ENCODE measurements at regions not wholly inside any gene's neighbourhood (a gene's known extent, or its start where the extent isn't known, plus 50 kb on each side); places are given as distances from the start of the nearest gene placed in this dataset.

GRCh38 chr1:68320349-68320748 lies 88.0 kb upstream of the WLS start:
- intact Hi-C loops (cut with DNase I) = loop anchor here (2.0 to 10.0 kb wide), 4 partner anchors 196 to 203 kb away; no protein-coding TSS in a partner anchor
- 79% methylated on average over 4 of the region's 4 CpGs for WGBS
- DNase-seq (no peak), ATAC-seq (no peak)
- H3K9me3 ChIP-seq (ENCODE audit: control insufficient read depth, low read length) = no peaks in the 10 kb centered on the region
- H3K4me1 ChIP-seq (ENCODE audit: control insufficient read depth, insufficient read depth, low read length) = no peaks in the 10 kb centered on the region
- no peaks in the 10 kb centered on the region for H3K27me3 ChIP-seq (ENCODE audit: control insufficient read depth, insufficient read depth)
- no peak overlapping the region for H3K27ac ChIP-seq (ENCODE audit: low read length)
- H3K4me3 ChIP-seq (ENCODE audit: low read length) = no peak overlapping the region

GRCh38 chr1:68319907-68320306 lies 87.6 kb upstream of the WLS start:
- intact Hi-C loops (cut with DNase I) = loop anchor here (2.0 to 10.0 kb wide), 5 partner anchors 85 to 203 kb away; partner anchors contain the start of gene WLS (in 1 of the 4)

DNA sequence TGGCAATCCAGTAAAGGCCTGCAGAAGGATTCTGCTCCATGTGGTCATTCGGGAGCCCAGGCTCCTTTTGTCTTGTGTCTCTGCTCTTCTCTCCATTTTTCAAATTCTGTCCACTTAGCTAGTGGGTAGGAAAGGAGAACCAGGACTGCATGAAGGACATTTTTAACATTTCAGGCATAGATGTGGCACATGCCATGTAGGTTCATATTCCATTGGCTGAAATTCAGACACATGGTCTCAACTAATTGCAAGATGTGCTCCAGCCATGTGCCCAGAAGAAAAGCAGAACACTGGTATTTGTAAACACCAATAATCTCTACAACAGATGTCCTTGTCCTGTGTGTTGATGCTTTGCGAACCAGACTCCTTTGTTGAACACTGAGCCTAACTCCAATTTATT lies 85.2 kb upstream of the WLS start:
- Histone ChIP-seq H3K9me3 (ENCODE audit: control insufficient read depth, low read length) (no peaks in the 10 kb centered on the region), H3K4me3 (ENCODE audit: low read length) (no peak overlapping the region), H3K4me1 (ENCODE audit: control insufficient read depth, insufficient read depth, low read length) (peaks cover 5% of the 10 kb centered on the region), H3K27ac (ENCODE audit: low read length) (no peak overlapping the region), H3K27me3 (ENCODE audit: control insufficient read depth, insufficient read depth) (no peaks in the 10 kb centered on the region)
- DNase-seq (no peak), ATAC-seq (no peak)
- WGBS = 96% methylated on average over 2 of the region's 2 CpGs
- intact Hi-C loops (cut with DNase I) = loop anchor here in 1 of 4 donors (10.0 kb wide), 1 partner anchor 83 kb away; the partner anchor contains the start of gene WLS

More at GRCh38 chr1:68319907-68320306, 87.6 kb upstream of the WLS start:
- Histone ChIP-seq H3K27me3 (ENCODE audit: control insufficient read depth, insufficient read depth) (no peaks in the 10 kb centered on the region), H3K9me3 (ENCODE audit: control insufficient read depth, low read length) (no peaks in the 10 kb centered on the region), H3K4me3 (ENCODE audit: low read length) (no peak overlapping the region), H3K27ac (ENCODE audit: low read length) (no peak overlapping the region), H3K4me1 (ENCODE audit: control insufficient read depth, insufficient read depth, low read length) (no peaks in the 10 kb centered on the region)
- no peak for DNase-seq
- WGBS = 59% methylated on average over 5 of the region's 5 CpGs
- ATAC-seq = no peak

GRCh38 chr1:68314151-68314780 lies 81.9 kb upstream of the WLS start:
- peaks cover 5% of the 10 kb centered on the region for H3K4me1 ChIP-seq (ENCODE audit: control insufficient read depth, insufficient read depth, low read length)
- ATAC-seq (peak in 1 of 2 donors; percentile 47), DNase-seq (no peak)
- intact Hi-C loops (cut with DNase I) = loop anchor here in 1 of 4 donors (10.0 kb wide), 1 partner anchor 79 kb away; the partner anchor contains the start of gene WLS
- no peaks in the 10 kb centered on the region for H3K27me3 ChIP-seq (ENCODE audit: control insufficient read depth, insufficient read depth)
- H3K4me3 ChIP-seq (ENCODE audit: low read length) = no peak overlapping the region
- no peaks in the 10 kb centered on the region for H3K9me3 ChIP-seq (ENCODE audit: control insufficient read depth, low read length)
- H3K27ac ChIP-seq (ENCODE audit: low read length) = no peak overlapping the region
- 41% methylated on average over 3 of the region's 3 CpGs for WGBS

GRCh38 chr1:68313735-68314134 lies 81.4 kb upstream of the WLS start:
- DNase-seq = no peak
- no peak for ATAC-seq
- no peak overlapping the region for H3K27ac ChIP-seq (ENCODE audit: low read length)
- no peak overlapping the region for H3K4me3 ChIP-seq (ENCODE audit: low read length)
- 20% methylated on average over 4 of the region's 4 CpGs for WGBS
- no peaks in the 10 kb centered on the region for H3K9me3 ChIP-seq (ENCODE audit: control insufficient read depth, low read length)
- intact Hi-C loops (cut with DNase I) = loop anchor here in 1 of 4 donors (10.0 kb wide), 1 partner anchor 79 kb away; the partner anchor contains the start of gene WLS
- H3K27me3 ChIP-seq (ENCODE audit: control insufficient read depth, insufficient read depth) = no peaks in the 10 kb centered on the region
- H3K4me1 ChIP-seq (ENCODE audit: control insufficient read depth, insufficient read depth, low read length) = peaks cover 5% of the 10 kb centered on the region

DNA sequence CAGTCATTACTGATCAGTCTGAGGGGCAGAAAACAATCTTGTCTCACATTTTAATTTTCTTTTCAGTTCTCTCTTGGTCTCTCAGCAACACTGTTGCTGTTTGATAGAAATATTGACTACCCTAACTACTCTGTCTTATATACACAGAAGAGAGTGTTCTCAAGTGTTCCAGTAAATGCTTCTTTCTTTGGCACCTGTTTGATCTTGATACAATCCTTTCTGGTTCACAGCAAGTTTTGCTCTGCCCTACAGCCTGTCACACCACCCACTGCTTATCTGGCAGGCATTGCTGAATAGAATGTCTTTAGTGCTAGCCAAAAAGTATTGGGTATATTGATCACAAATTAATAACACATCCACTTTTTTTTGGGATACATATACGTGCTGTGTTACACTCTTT lies 75.7 kb upstream of the WLS start:
- intact Hi-C loops (cut with DNase I) = loop anchor here in 1 of 4 donors (10.0 kb wide), 1 partner anchor 73 kb away; the partner anchor contains the start of gene WLS
- 79% methylated on average over 1 of the region's 1 CpG for WGBS
- DNase-seq = no peak

DNA sequence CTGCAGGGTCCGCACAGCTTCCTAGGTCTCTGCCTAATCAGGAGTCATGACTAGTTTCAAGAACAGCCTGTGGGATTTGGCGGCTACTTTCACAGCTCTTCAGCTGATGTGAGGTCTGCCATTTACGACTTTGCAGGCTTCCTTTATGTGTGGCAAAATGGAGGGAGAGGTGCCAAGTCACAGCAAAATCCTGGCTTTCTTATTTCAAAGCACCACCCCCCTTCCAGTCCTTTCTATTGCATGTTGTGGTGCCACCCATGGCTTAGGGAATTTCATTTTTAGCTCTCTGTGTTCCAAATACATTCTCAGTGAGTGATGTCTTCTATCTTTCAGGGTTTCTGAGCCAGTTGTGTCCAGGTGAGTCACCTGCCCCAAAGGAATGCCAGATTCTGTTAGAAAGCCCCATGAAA lies 75.1 kb upstream of the WLS start:
- no peaks in the 10 kb centered on the region for H3K27me3 ChIP-seq (ENCODE audit: control insufficient read depth, insufficient read depth)
- ATAC-seq (no peak), DNase-seq (no peak)
- peaks cover 1% of the 10 kb centered on the region for H3K4me1 ChIP-seq (ENCODE audit: control insufficient read depth, insufficient read depth, low read length)
- WGBS = 62% methylated on average over 3 of the region's 3 CpGs
- no peak overlapping the region for H3K4me3 ChIP-seq (ENCODE audit: low read length)
- H3K27ac ChIP-seq (ENCODE audit: low read length) = no peak overlapping the region
- H3K9me3 ChIP-seq (ENCODE audit: control insufficient read depth, low read length) = no peaks in the 10 kb centered on the region
- intact Hi-C loops (cut with DNase I) = loop anchor here in 1 of 4 donors (10.0 kb wide), 1 partner anchor 73 kb away; the partner anchor contains the start of gene WLS

More for the DNA sequence above, 75.7 kb upstream of the WLS start:
- Histone ChIP-seq H3K9me3 (ENCODE audit: control insufficient read depth, low read length) (no peaks in the 10 kb centered on the region), H3K4me1 (ENCODE audit: control insufficient read depth, insufficient read depth, low read length) (peaks cover 1% of the 10 kb centered on the region), H3K27me3 (ENCODE audit: control insufficient read depth, insufficient read depth) (no peaks in the 10 kb centered on the region), H3K27ac (ENCODE audit: low read length) (no peak overlapping the region), H3K4me3 (ENCODE audit: low read length) (no peak overlapping the region)
- ATAC-seq = peak in 1 of 2 donors; percentile 38

- no peaks in the 10 kb centered on the region for H3K9me3 ChIP-seq (ENCODE audit: control insufficient read depth, low read length)
- intact Hi-C loops (cut with DNase I) = loop anchor here in 1 of 4 donors (10.0 kb wide), 1 partner anchor 67 kb away; the partner anchor contains the start of gene WLS
- DNase-seq = no peak
- no peak overlapping the region for H3K4me3 ChIP-seq (ENCODE audit: low read length)
- no peak overlapping the region for H3K27ac ChIP-seq (ENCODE audit: low read length)
- ATAC-seq = no peak
- 59% methylated on average over 2 of the region's 2 CpGs for WGBS
- no peaks in the 10 kb centered on the region for H3K27me3 ChIP-seq (ENCODE audit: control insufficient read depth, insufficient read depth)
- no peaks in the 10 kb centered on the region for H3K4me1 ChIP-seq (ENCODE audit: control insufficient read depth, insufficient read depth, low read length)
Observed at GRCh38 chr1:68301471-68302001, 69.2 kb upstream of the WLS start.

DNA sequence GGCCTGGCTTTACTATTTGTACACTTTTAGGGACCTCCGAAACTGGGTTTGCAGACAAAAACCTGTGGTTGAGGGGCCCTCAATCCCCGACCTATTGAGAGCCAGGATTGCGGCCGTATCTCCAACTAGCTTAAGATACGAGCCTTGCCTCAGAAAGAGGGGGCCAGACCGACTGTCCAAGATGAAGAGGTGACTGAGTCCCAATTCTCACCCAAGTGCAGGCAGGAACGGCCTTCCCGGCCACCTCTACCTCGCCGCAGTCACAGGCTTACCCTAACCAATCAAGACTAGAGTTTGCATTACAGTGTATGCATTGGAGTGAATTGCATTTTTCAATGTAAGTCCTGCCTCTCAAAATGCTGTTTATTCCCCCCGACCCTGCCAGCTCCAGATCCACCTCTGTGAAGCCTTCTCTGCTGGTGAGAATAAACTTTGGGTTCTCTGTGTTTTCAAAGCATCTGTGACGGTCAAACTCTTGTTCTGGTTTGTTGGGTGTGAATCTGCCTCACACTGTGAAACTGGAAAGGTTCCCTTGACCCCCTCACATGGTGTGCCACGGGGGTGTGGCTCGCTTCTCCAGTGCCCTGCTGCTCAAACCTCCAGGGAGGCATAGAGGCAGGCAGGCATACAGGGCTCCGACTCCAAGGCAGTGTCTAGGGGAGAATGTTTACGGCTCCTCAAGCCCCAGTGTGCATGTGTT lies 62.2 kb upstream of the WLS start:
- intact Hi-C loops (cut with DNase I) = no loop called here
- ATAC-seq (no peak), DNase-seq (no peak)
- H3K4me1 ChIP-seq (ENCODE audit: control insufficient read depth, insufficient read depth, low read length) = peaks cover 8% of the 10 kb centered on the region
- H3K27ac ChIP-seq (ENCODE audit: low read length) = no peak overlapping the region
- WGBS = 89% methylated on average over 16 of the region's 16 CpGs
- H3K9me3 ChIP-seq (ENCODE audit: control insufficient read depth, low read length) = no peaks in the 10 kb centered on the region
- no peaks in the 10 kb centered on the region for H3K27me3 ChIP-seq (ENCODE audit: control insufficient read depth, insufficient read depth)
- no peak overlapping the region for H3K4me3 ChIP-seq (ENCODE audit: low read length)

DNA sequence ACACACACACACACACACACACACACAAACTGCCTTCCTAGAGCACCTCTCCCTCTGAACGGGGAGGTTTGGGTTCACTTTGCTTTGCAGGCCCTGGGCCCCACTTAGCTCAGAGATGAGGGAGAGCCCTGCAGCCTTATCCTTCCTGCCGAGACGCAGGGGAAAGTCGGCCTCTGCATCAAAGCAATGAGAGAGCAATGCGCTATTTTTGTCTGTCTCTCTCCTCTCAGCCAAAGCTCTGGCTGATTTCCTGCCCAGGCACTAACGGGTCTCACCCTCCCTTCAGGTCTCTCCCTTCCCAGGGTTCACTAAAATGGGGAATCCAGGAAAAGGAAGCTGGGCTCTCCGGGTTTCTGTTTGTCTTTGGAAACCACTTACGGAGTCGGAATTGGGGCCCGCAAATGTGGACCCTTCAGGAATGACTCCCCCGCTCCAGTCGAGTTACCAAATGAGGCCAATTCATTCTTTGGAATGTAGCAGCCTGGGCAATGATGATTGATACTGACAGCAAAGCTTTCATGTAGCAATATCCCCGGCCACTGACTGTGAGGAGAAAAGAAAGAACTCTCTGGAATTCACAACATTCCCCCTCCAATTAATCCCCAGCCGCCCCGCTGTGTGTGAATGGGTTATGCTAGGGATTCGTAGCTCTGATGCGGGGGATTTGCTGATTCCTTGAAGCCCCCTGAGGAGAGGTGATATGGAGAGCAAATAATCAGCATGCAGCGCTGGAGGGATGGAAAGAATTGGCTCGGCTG lies 61.5 kb upstream of the WLS start:
- peaks cover 8% of the 10 kb centered on the region for H3K4me1 ChIP-seq (ENCODE audit: control insufficient read depth, insufficient read depth, low read length)
- H3K9me3 ChIP-seq (ENCODE audit: control insufficient read depth, low read length) = no peaks in the 10 kb centered on the region
- DNase-seq (peak in 2 of 3 donors; percentile 16 to 51), ATAC-seq (peak; percentile 81 to 88)
- no peak overlapping the region for H3K4me3 ChIP-seq (ENCODE audit: low read length)
- intact Hi-C loops (cut with DNase I) = no loop called here
- H3K27me3 ChIP-seq (ENCODE audit: control insufficient read depth, insufficient read depth) = no peaks in the 10 kb centered on the region
- 37% methylated on average over 19 of the region's 19 CpGs for WGBS
- H3K27ac ChIP-seq (ENCODE audit: low read length) = peak overlapping the region; percentile 45

Data from right cardiac atrium (tissue), 5 donors.